ENCODE measurements at regions not wholly inside any gene's neighbourhood (a gene's known extent, or its start where the extent isn't known, plus 50 kb on each side); places are given as distances from the start of the nearest gene placed in this dataset.

GRCh38 chr15:36335224-36335623, 244.2 kb upstream of the CDIN1 start:
- no peak for TF ChIP-seq HNRNPUL1 (IDR thresholded peaks at IDR 0.05; ENCODE audit: low read depth, low read length)
- TF ChIP-seq HMG20A (CRISPR knock-in tag; IDR thresholded peaks at IDR 0.05; ENCODE audit: borderline replicate concordance): no peak
- no peak for TF ChIP-seq TAF1 (CRISPR knock-in tag; IDR thresholded peaks at IDR 0.05)
- TF ChIP-seq POLR2AphosphoS2 (IDR thresholded peaks at IDR 0.05; ENCODE audit: low read depth, low read length): no peak
- no peak for TF ChIP-seq ZNF121 (CRISPR knock-in tag; IDR thresholded peaks at IDR 0.05)
- TF ChIP-seq ELF4 (CRISPR knock-in tag; IDR thresholded peaks at IDR 0.05; ENCODE audit: borderline replicate concordance): no peak
- no peak for TF ChIP-seq ZNF282 (IDR thresholded peaks at IDR 0.05; ENCODE audit: partially characterized antibody)
- no peak for TF ChIP-seq EZH2 (conservative IDR thresholded peaks at IDR 0.05; ENCODE audit: low read depth, low read length)
- TF ChIP-seq RELA (CRISPR knock-in tag; IDR thresholded peaks at IDR 0.05): no peak
- no peak for TF ChIP-seq ZNF616 (CRISPR knock-in tag; IDR thresholded peaks at IDR 0.05; ENCODE audit: low read depth)
- TF ChIP-seq ATRX (CRISPR knock-in tag; IDR thresholded peaks at IDR 0.05; ENCODE audit: borderline replicate concordance): no peak

Measured in HepG2 (cell line).